ENCODE measurements at regions not wholly inside any gene's neighbourhood (a gene's known extent, or its start where the extent isn't known, plus 50 kb on each side); places are given as distances from the start of the nearest gene placed in this dataset.

DNA sequence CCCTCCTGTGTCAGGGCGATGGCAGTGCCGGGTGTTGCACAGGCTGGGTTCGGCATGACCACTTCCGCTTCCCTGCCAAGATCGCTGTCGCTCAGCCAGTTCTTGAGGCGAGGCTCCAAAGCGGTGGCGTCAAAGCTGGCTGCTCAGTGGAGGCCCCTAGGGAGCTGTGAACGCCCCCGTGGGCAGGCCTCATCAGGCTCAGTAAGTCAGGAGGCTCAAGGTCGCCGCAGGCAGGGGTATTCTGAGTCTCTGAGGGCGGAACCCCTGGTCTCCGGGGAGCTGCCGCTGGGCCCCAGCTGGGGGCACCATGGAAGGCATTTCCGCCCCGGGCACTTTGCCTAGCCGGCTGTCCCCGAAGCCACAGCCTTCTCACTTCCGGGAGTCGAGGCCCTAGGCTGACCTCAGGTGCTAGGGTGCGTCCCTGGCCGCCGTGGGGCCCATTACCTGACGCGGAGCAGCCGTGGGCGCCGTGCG lies 210.4 kb downstream of the SOCS6 start:
- TF ChIP-seq, protein P1, sequence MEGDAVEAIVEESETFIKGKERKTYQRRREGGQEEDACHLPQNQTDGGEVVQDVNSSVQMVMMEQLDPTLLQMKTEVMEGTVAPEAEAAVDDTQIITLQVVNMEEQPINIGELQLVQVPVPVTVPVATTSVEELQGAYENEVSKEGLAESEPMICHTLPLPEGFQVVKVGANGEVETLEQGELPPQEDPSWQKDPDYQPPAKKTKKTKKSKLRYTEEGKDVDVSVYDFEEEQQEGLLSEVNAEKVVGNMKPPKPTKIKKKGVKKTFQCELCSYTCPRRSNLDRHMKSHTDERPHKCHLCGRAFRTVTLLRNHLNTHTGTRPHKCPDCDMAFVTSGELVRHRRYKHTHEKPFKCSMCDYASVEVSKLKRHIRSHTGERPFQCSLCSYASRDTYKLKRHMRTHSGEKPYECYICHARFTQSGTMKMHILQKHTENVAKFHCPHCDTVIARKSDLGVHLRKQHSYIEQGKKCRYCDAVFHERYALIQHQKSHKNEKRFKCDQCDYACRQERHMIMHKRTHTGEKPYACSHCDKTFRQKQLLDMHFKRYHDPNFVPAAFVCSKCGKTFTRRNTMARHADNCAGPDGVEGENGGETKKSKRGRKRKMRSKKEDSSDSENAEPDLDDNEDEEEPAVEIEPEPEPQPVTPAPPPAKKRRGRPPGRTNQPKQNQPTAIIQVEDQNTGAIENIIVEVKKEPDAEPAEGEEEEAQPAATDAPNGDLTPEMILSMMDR (IDR thresholded peaks at IDR 0.05) = no peak
- TF ChIP-seq POLR2A (IDR thresholded peaks at IDR 0.05) = no peak

Data from right lobe of liver (tissue), 4 donors.